Caco-2 (cell line): ENCODE measurements at regions not wholly inside any gene's neighbourhood (a gene's known extent, or its start where the extent isn't known, plus 50 kb on each side); places are given as distances from the start of the nearest gene placed in this dataset.

Experiments used
- BruUV-seq: library from RNA; stranded (reverse); fragments of 400-500 nt; replicated peaks from 2 replicates; lab custom pipeline; 2021; lab: Mats Ljungman, UMichigan
- CTCF ChIA-PET: fragments of 300-600 bp; sonication (Branson Sonifier 250); formaldehyde crosslinking; loops from one replicate; lab custom pipeline; 2022; ENCODE audit warnings: antibody characterized with exemption; lab: Charles Lee
- POLR2A ChIA-PET: fragments of 300-600 bp; sonication (Branson Sonifier 250); formaldehyde crosslinking; loops from one replicate; lab custom pipeline; 2022; ENCODE audit warnings: antibody characterized with exemption; lab: Charles Lee
- DNase-seq, 2 experiments: peaks; one replicate each; pipeline versions ENCODE4 v3.0.0 to v3.0.0-alpha.2; 2020 to 2022
- H3K27me3 ChIP-seq: replicated peaks from 2 replicates; pipeline ENCODE4 v1.6.0; 2011; ENCODE audit warnings: low read length; ENCODE audit not compliant: control insufficient read depth, insufficient read depth
- H3K36me3 ChIP-seq: 2 replicates; pipeline ENCODE4 v1.5.1; 2011; ENCODE audit warnings: low read length; ENCODE audit not compliant: control insufficient read depth, insufficient read depth
- H3K4me1 ChIP-seq: fragments of 250-450 bp; sonication (Bioruptor Pico); 2 replicates; pipeline ENCODE4 v1.5.1; 2020; ENCODE audit warnings: mild to moderate bottlenecking
- H3K4me3 ChIP-seq: 2 replicates; pipeline ENCODE4 v1.5.1; 2011; ENCODE audit warnings: low read depth, mild to moderate bottlenecking, control low read depth, low read length
- H3K9me3 ChIP-seq: fragments of 250-450 bp; sonication (Bioruptor Pico); 2 replicates; pipeline ENCODE4 v1.5.1; 2020; ENCODE audit warnings: mild to moderate bottlenecking, moderate library complexity
- H3K27ac Mint-ChIP-seq: one replicate; pipeline ENCODE4 v1.8.0; 2022; ENCODE audit warnings: mixed read lengths; ENCODE audit not compliant: unreplicated experiment
- H3K27me3 Mint-ChIP-seq: one replicate; pipeline ENCODE4 v1.8.0; 2022; ENCODE audit warnings: mixed read lengths; ENCODE audit not compliant: insufficient read depth, unreplicated experiment
- H3K36me3 Mint-ChIP-seq: one replicate; pipeline ENCODE4 v1.8.0; 2022; ENCODE audit warnings: mild to moderate bottlenecking, mixed read lengths; ENCODE audit not compliant: insufficient read depth, unreplicated experiment
- H3K4me1 Mint-ChIP-seq: one replicate; pipeline ENCODE4 v1.8.0; 2022; ENCODE audit warnings: low read depth, mixed read lengths; ENCODE audit not compliant: unreplicated experiment
- H3K4me3 Mint-ChIP-seq: one replicate; pipeline ENCODE4 v1.8.0; 2022; ENCODE audit warnings: mild to moderate bottlenecking, moderate library complexity, mixed read lengths; ENCODE audit not compliant: unreplicated experiment
- H3K9me3 Mint-ChIP-seq: one replicate; pipeline ENCODE4 v1.8.0; 2022; ENCODE audit warnings: mixed read lengths; ENCODE audit not compliant: unreplicated experiment
- CTCF ChIP-seq, 2 experiments: fragments of 200-600 bp in 1 of 2; IDR thresholded peaks; 1 replicate in 1 of 2; 2 replicates in 1 of 2; pipeline versions ENCODE4 v1.5.1 to v1.8.0; 2011 to 2022; ENCODE audit warnings: antibody characterized with exemption in 1 of 2, control low read depth in 1 of 2, inconsistent platforms in 1 of 2, low read depth in 1 of 2, low read length in 1 of 2, mild to moderate bottlenecking in 1 of 2, moderate library complexity in 1 of 2; ENCODE audit not compliant: insufficient read depth in 1 of 2, severe bottlenecking in 1 of 2, unreplicated experiment in 1 of 2
- intact Hi-C: fragments of 100-400 bp; cut with micrococcal nuclease; formaldehyde crosslinking; loops from one replicate; pipeline ENCODE4 v1.10.0; 2022; ENCODE audit not compliant: unreplicated experiment

GRCh38 chr15:88315221-88315878 lies 58.8 kb upstream of the NTRK3 start:
- BruUV-seq: no TSS peak
- no peak overlapping the region for H3K27ac Mint-ChIP-seq
- Histone ChIP-seq H3K36me3 (no peaks in the 10 kb centered on the region), H3K9me3 (no peaks in the 10 kb centered on the region; the same call in 1 of the 2 replicates), H3K4me1 (no peaks in the 10 kb centered on the region), H3K4me3 (no peak overlapping the region), H3K27me3 (no peaks in the 10 kb centered on the region; the same call in 1 of the 2 replicates)
- intact Hi-C loops: no loop called here
- no peak for TF ChIP-seq CTCF (IDR thresholded peaks at IDR 0.05; ENCODE audit: insufficient read depth in 1 of 2, low read depth in 1 of 2, low read length in 1 of 2, severe bottlenecking in 1 of 2, unreplicated experiment in 1 of 2)
- no peaks in the 10 kb centered on the region for H3K9me3 Mint-ChIP-seq
- H3K4me1 Mint-ChIP-seq: no peaks in the 10 kb centered on the region
- POLR2A ChIA-PET: interaction anchor here (0.7 kb wide), 1 partner anchor 34 kb away, joined by 4 read pairs; no protein-coding TSS in a partner anchor
- CTCF ChIA-PET: no interaction called here
- DNase-seq: no peak
- H3K27me3 Mint-ChIP-seq: peaks cover 20% of the 10 kb centered on the region
- no peaks in the 10 kb centered on the region for H3K36me3 Mint-ChIP-seq
- no peak overlapping the region for H3K4me3 Mint-ChIP-seq

- POLR2A ChIA-PET: no interaction called here
- H3K36me3 ChIP-seq: no peaks in the 10 kb centered on the region
- H3K27me3 ChIP-seq: no peaks in the 10 kb centered on the region; the same call in 1 of the 2 replicates
- Mint-ChIP-seq H3K4me3 (no peak overlapping the region), H3K4me1 (no peaks in the 10 kb centered on the region), H3K27ac (no peak overlapping the region), H3K36me3 (no peaks in the 10 kb centered on the region), H3K9me3 (no peaks in the 10 kb centered on the region), H3K27me3 (peaks cover 13% of the 10 kb centered on the region)
- DNase-seq: no peak
- no peaks in the 10 kb centered on the region for H3K4me1 ChIP-seq
- no peaks in the 10 kb centered on the region; the same call in 1 of the 2 replicates for H3K9me3 ChIP-seq
- no peak overlapping the region for H3K4me3 ChIP-seq
- intact Hi-C loops: no loop called here
- CTCF ChIA-PET: no interaction called here
- BruUV-seq: no TSS peak
- no peak for TF ChIP-seq CTCF (IDR thresholded peaks at IDR 0.05; ENCODE audit: insufficient read depth in 1 of 2, low read depth in 1 of 2, low read length in 1 of 2, severe bottlenecking in 1 of 2, unreplicated experiment in 1 of 2)
Measured at GRCh38 chr15:88312941-88313579, 56.5 kb upstream of the NTRK3 start.

GRCh38 chr15:88309363-88309762 lies 52.8 kb upstream of the NTRK3 start:
- no TSS peak for BruUV-seq
- no peak for DNase-seq
- Mint-ChIP-seq H3K4me3 (no peak overlapping the region), H3K36me3 (no peaks in the 10 kb centered on the region), H3K27ac (no peak overlapping the region), H3K9me3 (no peaks in the 10 kb centered on the region), H3K4me1 (no peaks in the 10 kb centered on the region), H3K27me3 (peaks cover 9% of the 10 kb centered on the region)
- Histone ChIP-seq H3K9me3 (no peaks in the 10 kb centered on the region; the same call in 1 of the 2 replicates), H3K4me3 (no peak overlapping the region), H3K36me3 (no peaks in the 10 kb centered on the region), H3K27me3 (no peaks in the 10 kb centered on the region; the same call in 1 of the 2 replicates), H3K4me1 (no peaks in the 10 kb centered on the region)
- TF ChIP-seq CTCF (IDR thresholded peaks at IDR 0.05; ENCODE audit: insufficient read depth in 1 of 2, low read depth in 1 of 2, low read length in 1 of 2, severe bottlenecking in 1 of 2, unreplicated experiment in 1 of 2): no peak
- CTCF ChIA-PET: no interaction called here
- POLR2A ChIA-PET: no interaction called here
- intact Hi-C loops: no loop called here
